ENCODE measurements at regions not wholly inside any gene's neighbourhood (a gene's known extent, or its start where the extent isn't known, plus 50 kb on each side); places are given as distances from the start of the nearest gene placed in this dataset.

GRCh38 chr4:35080799-35081198 is 1163.5 kb downstream of the ARAP2 start (continued):
- TF ChIP-seq CSRNP3 (CRISPR knock-in tag; IDR thresholded peaks at IDR 0.05) (no peak), OSR1 (CRISPR knock-in tag; IDR thresholded peaks at IDR 0.05) (no peak), TOX (CRISPR knock-in tag; IDR thresholded peaks at IDR 0.05; ENCODE audit: borderline replicate concordance) (no peak), ARNTL (CRISPR knock-in tag; IDR thresholded peaks at IDR 0.05; ENCODE audit: borderline replicate concordance, low read depth) (no peak), BACH2 (CRISPR knock-in tag; IDR thresholded peaks at IDR 0.05; ENCODE audit: borderline replicate concordance) (no peak), ZNF70 (CRISPR knock-in tag; IDR thresholded peaks at IDR 0.05) (no peak), RARB (CRISPR knock-in tag; IDR thresholded peaks at IDR 0.05) (no peak), ZFP3 (CRISPR knock-in tag; IDR thresholded peaks at IDR 0.05) (no peak), SNAI2 (CRISPR knock-in tag; IDR thresholded peaks at IDR 0.05) (no peak), ZNF565 (CRISPR knock-in tag; conservative IDR thresholded peaks at IDR 0.05; ENCODE audit: low read depth) (no peak), POU6F1 (CRISPR knock-in tag; IDR thresholded peaks at IDR 0.05; ENCODE audit: borderline replicate concordance, low read depth) (no peak), PPARA (CRISPR knock-in tag; IDR thresholded peaks at IDR 0.05; ENCODE audit: borderline replicate concordance) (no peak), PATZ1 (CRISPR knock-in tag; IDR thresholded peaks at IDR 0.05; ENCODE audit: borderline replicate concordance) (no peak), ISL1 (CRISPR knock-in tag; IDR thresholded peaks at IDR 0.05) (no peak)

- TF ChIP-seq ZC3H10 (CRISPR knock-in tag; IDR thresholded peaks at IDR 0.05) (no peak), TOX (CRISPR knock-in tag; IDR thresholded peaks at IDR 0.05; ENCODE audit: borderline replicate concordance) (no peak), TSHZ2 (CRISPR knock-in tag; IDR thresholded peaks at IDR 0.05) (no peak), ARNTL (CRISPR knock-in tag; IDR thresholded peaks at IDR 0.05; ENCODE audit: borderline replicate concordance, low read depth) (no peak), POU6F1 (CRISPR knock-in tag; IDR thresholded peaks at IDR 0.05; ENCODE audit: borderline replicate concordance, low read depth) (no peak), RARB (CRISPR knock-in tag; IDR thresholded peaks at IDR 0.05) (no peak), ZNF565 (CRISPR knock-in tag; conservative IDR thresholded peaks at IDR 0.05; ENCODE audit: low read depth) (no peak), CREB5 (CRISPR knock-in tag; IDR thresholded peaks at IDR 0.05; ENCODE audit: low read depth) (no peak), ZFP3 (CRISPR knock-in tag; IDR thresholded peaks at IDR 0.05) (no peak), SNAI2 (CRISPR knock-in tag; IDR thresholded peaks at IDR 0.05) (no peak)
- no peak for ATAC-seq
These were observed 1157.1 kb downstream of the ARAP2 start for GRCh38 chr4:35087218-35087617.

GRCh38 chr4:35100932-35101331 is 1143.4 kb downstream of the ARAP2 start:
- TF ChIP-seq SNAI2 (CRISPR knock-in tag; IDR thresholded peaks at IDR 0.05): no peak
- TF ChIP-seq POU6F1 (CRISPR knock-in tag; IDR thresholded peaks at IDR 0.05; ENCODE audit: borderline replicate concordance, low read depth): no peak
- TF ChIP-seq CSDC2 (CRISPR knock-in tag; IDR thresholded peaks at IDR 0.05): no peak
- TF ChIP-seq CREB5 (CRISPR knock-in tag; IDR thresholded peaks at IDR 0.05; ENCODE audit: low read depth): no peak
- no peak for TF ChIP-seq ESRRG (CRISPR knock-in tag; IDR thresholded peaks at IDR 0.05)
- no peak for ATAC-seq

Measured in SK-N-SH treated with all-trans-retinoic acid at 6 μM for 48 hours (cell line).